ENCODE measurements at regions not wholly inside any gene's neighbourhood (a gene's known extent, or its start where the extent isn't known, plus 50 kb on each side); places are given as distances from the start of the nearest gene placed in this dataset.

- in situ Hi-C loops (cut with MboI; ENCODE audit: low sequenced_read_pairs, unreplicated experiment): no loop called here
- no peak for DNase-seq (ENCODE audit: low spot score)
- TF ChIP-seq, protein P1, sequence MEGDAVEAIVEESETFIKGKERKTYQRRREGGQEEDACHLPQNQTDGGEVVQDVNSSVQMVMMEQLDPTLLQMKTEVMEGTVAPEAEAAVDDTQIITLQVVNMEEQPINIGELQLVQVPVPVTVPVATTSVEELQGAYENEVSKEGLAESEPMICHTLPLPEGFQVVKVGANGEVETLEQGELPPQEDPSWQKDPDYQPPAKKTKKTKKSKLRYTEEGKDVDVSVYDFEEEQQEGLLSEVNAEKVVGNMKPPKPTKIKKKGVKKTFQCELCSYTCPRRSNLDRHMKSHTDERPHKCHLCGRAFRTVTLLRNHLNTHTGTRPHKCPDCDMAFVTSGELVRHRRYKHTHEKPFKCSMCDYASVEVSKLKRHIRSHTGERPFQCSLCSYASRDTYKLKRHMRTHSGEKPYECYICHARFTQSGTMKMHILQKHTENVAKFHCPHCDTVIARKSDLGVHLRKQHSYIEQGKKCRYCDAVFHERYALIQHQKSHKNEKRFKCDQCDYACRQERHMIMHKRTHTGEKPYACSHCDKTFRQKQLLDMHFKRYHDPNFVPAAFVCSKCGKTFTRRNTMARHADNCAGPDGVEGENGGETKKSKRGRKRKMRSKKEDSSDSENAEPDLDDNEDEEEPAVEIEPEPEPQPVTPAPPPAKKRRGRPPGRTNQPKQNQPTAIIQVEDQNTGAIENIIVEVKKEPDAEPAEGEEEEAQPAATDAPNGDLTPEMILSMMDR (IDR thresholded peaks at IDR 0.05; ENCODE audit: borderline replicate concordance, control extremely low read depth, extremely low read depth, insufficient read depth, missing control alignments): no peak
These were observed 157.3 kb upstream of the ATXN1 start for GRCh38 chr6:16918586-16918985.

- in situ Hi-C loops (cut with MboI; ENCODE audit: low sequenced_read_pairs, unreplicated experiment): no loop called here
- TF ChIP-seq, protein P1 (IDR thresholded peaks at IDR 0.05; ENCODE audit: borderline replicate concordance, control extremely low read depth, extremely low read depth, insufficient read depth, missing control alignments): no peak
- no peak for DNase-seq (ENCODE audit: low spot score)
These were observed 152.9 kb upstream of the ATXN1 start for GRCh38 chr6:16914184-16914583.

DNA sequence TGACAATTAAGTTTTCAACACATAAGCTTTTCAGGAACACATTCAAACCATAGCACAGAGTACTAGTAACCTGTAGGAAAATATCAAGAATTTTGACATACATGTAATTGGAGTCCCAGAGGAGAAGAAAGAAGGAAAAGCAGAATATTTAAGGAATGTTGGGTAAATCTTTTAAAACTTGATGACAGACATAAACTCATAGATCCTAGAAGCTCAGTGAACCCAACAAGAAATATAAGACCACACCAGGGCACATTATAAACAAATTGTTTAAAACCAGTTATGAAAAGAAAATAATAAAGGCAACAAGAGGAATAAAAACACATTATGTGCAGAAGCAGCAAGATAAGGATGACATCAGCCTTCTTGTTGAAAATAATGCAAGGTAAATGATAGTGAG is 151.5 kb upstream of the ATXN1 start:
- in situ Hi-C loops (cut with MboI; ENCODE audit: low sequenced_read_pairs, unreplicated experiment): no loop called here
- TF ChIP-seq, protein P1 (IDR thresholded peaks at IDR 0.05; ENCODE audit: borderline replicate concordance, control extremely low read depth, extremely low read depth, insufficient read depth, missing control alignments): no peak
- DNase-seq (ENCODE audit: low spot score): no peak

GRCh38 chr6:16911088-16911487 is 149.8 kb upstream of the ATXN1 start:
- TF ChIP-seq, protein P1 (IDR thresholded peaks at IDR 0.05; ENCODE audit: borderline replicate concordance, control extremely low read depth, extremely low read depth, insufficient read depth, missing control alignments): no peak

GRCh38 chr6:16909658-16910360 is 148.5 kb upstream of the ATXN1 start:
- no peak for DNase-seq (ENCODE audit: low spot score)
- in situ Hi-C loops (cut with MboI; ENCODE audit: low sequenced_read_pairs, unreplicated experiment): no loop called here

More at GRCh38 chr6:16911088-16911487, 149.8 kb upstream of the ATXN1 start:
- DNase-seq (ENCODE audit: low spot score): no peak
- in situ Hi-C loops (cut with MboI; ENCODE audit: low sequenced_read_pairs, unreplicated experiment): no loop called here

GRCh38 chr6:16907991-16908390 is 146.7 kb upstream of the ATXN1 start:
- in situ Hi-C loops (cut with MboI; ENCODE audit: low sequenced_read_pairs, unreplicated experiment): no loop called here
- DNase-seq (ENCODE audit: low spot score): no peak
- TF ChIP-seq, protein P1 (IDR thresholded peaks at IDR 0.05; ENCODE audit: borderline replicate concordance, control extremely low read depth, extremely low read depth, insufficient read depth, missing control alignments): no peak

More at GRCh38 chr6:16909658-16910360, 148.5 kb upstream of the ATXN1 start:
- TF ChIP-seq, protein P1 (IDR thresholded peaks at IDR 0.05; ENCODE audit: borderline replicate concordance, control extremely low read depth, extremely low read depth, insufficient read depth, missing control alignments): no peak

All from GM13976 (cell line).